ENCODE measurements at regions not wholly inside any gene's neighbourhood (a gene's known extent, or its start where the extent isn't known, plus 50 kb on each side); places are given as distances from the start of the nearest gene placed in this dataset.

DNA sequence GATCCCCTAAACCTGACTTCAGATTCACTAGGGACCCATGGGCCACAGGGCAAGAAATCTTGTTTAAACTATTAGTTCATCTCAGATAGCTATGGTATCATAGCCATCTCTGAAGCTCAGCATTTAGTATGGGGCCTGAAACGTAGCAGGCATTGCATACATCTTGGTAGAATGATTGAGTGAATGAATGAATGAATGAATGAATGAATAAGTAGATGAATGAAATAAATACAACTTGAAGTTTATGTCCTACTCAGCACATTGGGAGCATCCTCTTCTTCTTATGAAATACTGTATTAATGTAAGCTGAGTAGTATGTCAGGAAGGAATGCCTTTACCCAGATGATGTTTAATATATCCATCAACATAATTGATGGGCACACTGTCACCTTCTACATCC is 175.4 kb upstream of the EEA1 start:
- TF ChIP-seq, protein P1, sequence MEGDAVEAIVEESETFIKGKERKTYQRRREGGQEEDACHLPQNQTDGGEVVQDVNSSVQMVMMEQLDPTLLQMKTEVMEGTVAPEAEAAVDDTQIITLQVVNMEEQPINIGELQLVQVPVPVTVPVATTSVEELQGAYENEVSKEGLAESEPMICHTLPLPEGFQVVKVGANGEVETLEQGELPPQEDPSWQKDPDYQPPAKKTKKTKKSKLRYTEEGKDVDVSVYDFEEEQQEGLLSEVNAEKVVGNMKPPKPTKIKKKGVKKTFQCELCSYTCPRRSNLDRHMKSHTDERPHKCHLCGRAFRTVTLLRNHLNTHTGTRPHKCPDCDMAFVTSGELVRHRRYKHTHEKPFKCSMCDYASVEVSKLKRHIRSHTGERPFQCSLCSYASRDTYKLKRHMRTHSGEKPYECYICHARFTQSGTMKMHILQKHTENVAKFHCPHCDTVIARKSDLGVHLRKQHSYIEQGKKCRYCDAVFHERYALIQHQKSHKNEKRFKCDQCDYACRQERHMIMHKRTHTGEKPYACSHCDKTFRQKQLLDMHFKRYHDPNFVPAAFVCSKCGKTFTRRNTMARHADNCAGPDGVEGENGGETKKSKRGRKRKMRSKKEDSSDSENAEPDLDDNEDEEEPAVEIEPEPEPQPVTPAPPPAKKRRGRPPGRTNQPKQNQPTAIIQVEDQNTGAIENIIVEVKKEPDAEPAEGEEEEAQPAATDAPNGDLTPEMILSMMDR (IDR thresholded peaks at IDR 0.05; ENCODE audit: borderline replicate concordance, control extremely low read depth, extremely low read depth, insufficient read depth, missing control alignments): no peak
- in situ Hi-C loops (cut with MboI; ENCODE audit: low sequenced_read_pairs, unreplicated experiment): no loop called here
- no peak for DNase-seq (ENCODE audit: low spot score)

DNA sequence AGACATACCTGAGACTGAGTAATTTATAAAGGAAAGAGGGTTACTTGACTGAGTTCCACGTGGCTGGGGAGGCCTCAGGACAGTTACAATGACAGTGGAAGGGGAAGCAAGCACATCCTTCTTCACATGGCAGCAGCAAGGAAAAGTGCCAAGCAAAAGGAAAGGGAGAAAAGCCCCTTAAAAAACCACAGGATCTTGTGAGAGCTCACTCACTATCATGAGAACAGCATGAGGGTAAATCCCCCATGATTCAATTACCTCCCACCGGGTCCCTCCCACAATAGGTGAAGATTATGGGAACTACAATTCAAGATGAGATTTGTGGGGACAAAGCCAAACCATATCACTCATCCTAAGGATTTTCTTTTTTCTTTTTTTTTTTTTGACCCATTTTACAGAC is 177.8 kb upstream of the EEA1 start:
- in situ Hi-C loops (cut with MboI; ENCODE audit: low sequenced_read_pairs, unreplicated experiment): no loop called here
- no peak for DNase-seq (ENCODE audit: low spot score)
- TF ChIP-seq, protein P1 (IDR thresholded peaks at IDR 0.05; ENCODE audit: borderline replicate concordance, control extremely low read depth, extremely low read depth, insufficient read depth, missing control alignments): no peak

DNA sequence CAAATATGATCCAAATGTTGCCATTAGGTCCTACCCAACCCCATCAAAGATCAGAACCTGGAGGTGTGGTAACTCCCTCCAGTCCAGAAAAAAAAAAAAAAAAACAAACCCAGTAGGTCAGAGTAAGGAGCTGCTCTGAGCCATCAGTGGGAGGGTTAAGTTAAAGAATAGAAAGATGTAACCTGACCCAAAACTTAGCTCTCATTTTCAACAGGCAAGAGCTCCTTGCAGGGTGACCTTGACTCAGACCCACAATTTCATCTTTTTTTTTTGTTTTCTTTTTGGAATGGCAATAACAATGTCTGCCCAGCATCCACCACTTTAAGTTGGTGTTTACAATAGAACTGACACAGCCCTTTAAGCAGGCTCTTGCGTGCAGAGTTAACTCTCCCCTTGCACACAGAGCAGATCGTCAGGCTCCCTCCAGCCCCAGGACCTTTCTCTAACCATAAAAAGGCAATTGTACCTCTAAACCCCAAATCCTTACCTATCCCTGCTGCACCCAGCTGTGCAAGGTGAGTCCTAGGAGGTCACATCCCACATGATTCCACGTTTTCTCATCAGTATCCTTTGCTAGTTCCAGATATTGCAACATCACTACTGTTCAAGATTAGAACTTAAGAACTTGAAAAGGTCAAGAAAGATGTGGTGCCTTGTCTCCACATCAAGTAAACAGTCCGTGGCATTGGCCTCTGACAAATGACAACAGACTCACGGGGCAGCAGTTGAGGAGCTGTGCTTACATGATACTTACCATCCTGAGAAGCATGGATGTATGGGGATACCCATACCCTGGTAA is 178.6 kb upstream of the EEA1 start:
- no peak for DNase-seq (ENCODE audit: low spot score)
- in situ Hi-C loops (cut with MboI; ENCODE audit: low sequenced_read_pairs, unreplicated experiment): no loop called here
- TF ChIP-seq, protein P1 (IDR thresholded peaks at IDR 0.05; ENCODE audit: borderline replicate concordance, control extremely low read depth, extremely low read depth, insufficient read depth, missing control alignments): no peak

DNA sequence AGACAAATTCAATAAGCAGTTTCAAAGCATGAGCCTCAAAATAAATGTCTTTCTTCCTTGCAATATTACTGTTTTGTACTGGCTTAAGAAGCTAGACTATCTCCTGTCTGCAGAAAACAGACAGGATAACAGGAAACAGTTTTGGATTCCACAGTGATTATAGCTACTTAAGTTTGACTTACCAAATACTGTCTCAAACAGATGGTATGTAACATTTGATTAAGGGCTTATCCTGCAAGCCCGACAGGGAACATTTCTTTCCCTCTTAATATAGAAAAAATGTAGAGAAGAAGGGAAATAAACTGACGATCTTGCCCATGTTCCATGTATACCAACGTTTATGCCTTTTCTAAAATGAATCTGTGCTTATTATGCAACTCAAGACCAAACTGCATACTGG is 179.9 kb upstream of the EEA1 start:
- in situ Hi-C loops (cut with MboI; ENCODE audit: low sequenced_read_pairs, unreplicated experiment): no loop called here
- DNase-seq (ENCODE audit: low spot score): no peak
- TF ChIP-seq, protein P1 (IDR thresholded peaks at IDR 0.05; ENCODE audit: borderline replicate concordance, control extremely low read depth, extremely low read depth, insufficient read depth, missing control alignments): no peak

DNA sequence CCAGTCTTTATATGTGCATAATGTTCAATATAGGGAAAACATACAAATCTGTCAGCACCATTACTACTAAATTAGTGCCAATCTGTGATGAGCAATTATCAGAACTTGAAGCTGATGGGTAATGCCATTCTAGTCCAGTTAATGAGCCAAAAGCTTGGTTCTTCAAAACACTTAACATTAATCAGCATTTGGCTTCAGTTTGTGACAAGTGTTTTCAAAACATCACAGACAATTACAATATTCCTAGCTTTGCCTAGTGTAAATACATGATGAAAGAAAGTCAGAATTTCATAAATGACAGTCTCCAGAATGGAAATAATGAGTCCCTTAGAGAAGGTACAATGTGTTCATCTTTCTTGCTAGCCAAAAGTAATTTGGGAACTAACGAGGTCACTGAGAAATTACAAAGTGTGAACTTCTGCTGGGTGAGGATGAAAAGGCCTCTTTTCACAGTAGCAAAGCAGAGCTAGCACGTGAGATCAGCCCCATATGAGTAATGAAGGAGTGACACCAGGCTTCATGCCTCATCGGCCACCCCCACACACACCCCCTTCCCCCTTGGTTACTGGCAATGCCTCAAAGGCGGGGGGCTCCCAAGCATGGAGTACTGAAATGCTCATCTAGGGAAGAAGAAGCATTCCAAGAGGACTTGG is 180.6 kb upstream of the EEA1 start:
- DNase-seq (ENCODE audit: low spot score): peak; percentile 44
- in situ Hi-C loops (cut with MboI; ENCODE audit: low sequenced_read_pairs, unreplicated experiment): no loop called here
- TF ChIP-seq, protein P1 (IDR thresholded peaks at IDR 0.05; ENCODE audit: borderline replicate concordance, control extremely low read depth, extremely low read depth, insufficient read depth, missing control alignments): no peak

DNA sequence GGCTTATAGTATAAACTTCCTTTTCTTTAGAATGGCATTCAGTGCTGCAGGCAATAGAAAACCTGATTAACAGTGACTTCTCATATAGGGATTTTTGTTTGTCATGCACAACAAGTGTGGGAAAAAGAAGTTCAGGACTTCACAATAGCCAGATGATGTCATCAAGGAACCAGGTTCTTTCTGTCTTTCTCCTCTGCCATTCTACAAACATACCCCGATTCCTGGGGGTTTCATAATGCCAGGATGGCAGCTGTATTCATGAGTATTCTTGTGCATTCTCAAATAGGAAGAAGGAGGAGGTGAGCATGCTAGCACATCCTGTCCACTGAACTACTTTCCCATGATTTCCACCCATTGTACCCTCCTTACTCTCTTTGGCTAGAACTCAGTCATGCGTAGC is 182.7 kb upstream of the EEA1 start:
- TF ChIP-seq, protein P1 (IDR thresholded peaks at IDR 0.05; ENCODE audit: borderline replicate concordance, control extremely low read depth, extremely low read depth, insufficient read depth, missing control alignments): no peak
- no peak for DNase-seq (ENCODE audit: low spot score)
- in situ Hi-C loops (cut with MboI; ENCODE audit: low sequenced_read_pairs, unreplicated experiment): no loop called here
